ENCODE measurements at regions not wholly inside any gene's neighbourhood (a gene's known extent, or its start where the extent isn't known, plus 50 kb on each side); places are given as distances from the start of the nearest gene placed in this dataset.

GRCh38 chr16:64019339-64019738, 1102.5 kb downstream of the CDH11 start:
- Histone ChIP-seq H3K4me1 (no peaks in the 10 kb centered on the region), H3K9me3 (no peaks in the 10 kb centered on the region), H3K4me3 (ENCODE audit: low read depth, low read length) (no peak overlapping the region), H3K27me3 (no peaks in the 10 kb centered on the region), H3K36me3 (no peaks in the 10 kb centered on the region)
- DNase-seq, result no peak
- TF ChIP-seq CTCF (IDR thresholded peaks at IDR 0.05; ENCODE audit: low read depth, low read length), result no peak

- H3K4me3 ChIP-seq (ENCODE audit: low read depth, low read length), result no peak overlapping the region
- no peaks in the 10 kb centered on the region for H3K4me1 ChIP-seq
- TF ChIP-seq CTCF (IDR thresholded peaks at IDR 0.05; ENCODE audit: low read depth, low read length), result no peak
Measured at GRCh38 chr16:64017796-64018195, 1104.1 kb downstream of the CDH11 start.

GRCh38 chr16:64013856-64014255, 1108.0 kb downstream of the CDH11 start:
- Histone ChIP-seq H3K4me1 (no peaks in the 10 kb centered on the region), H3K36me3 (no peaks in the 10 kb centered on the region), H3K4me3 (ENCODE audit: low read depth, low read length) (no peak overlapping the region), H3K9me3 (no peaks in the 10 kb centered on the region), H3K27me3 (no peaks in the 10 kb centered on the region)
- DNase-seq, result no peak
- TF ChIP-seq CTCF (IDR thresholded peaks at IDR 0.05; ENCODE audit: low read depth, low read length), result no peak

More at GRCh38 chr16:64017796-64018195, 1104.1 kb downstream of the CDH11 start:
- DNase-seq, result no peak
- Histone ChIP-seq H3K36me3 (no peaks in the 10 kb centered on the region), H3K27me3 (no peaks in the 10 kb centered on the region), H3K9me3 (no peaks in the 10 kb centered on the region)

DNA sequence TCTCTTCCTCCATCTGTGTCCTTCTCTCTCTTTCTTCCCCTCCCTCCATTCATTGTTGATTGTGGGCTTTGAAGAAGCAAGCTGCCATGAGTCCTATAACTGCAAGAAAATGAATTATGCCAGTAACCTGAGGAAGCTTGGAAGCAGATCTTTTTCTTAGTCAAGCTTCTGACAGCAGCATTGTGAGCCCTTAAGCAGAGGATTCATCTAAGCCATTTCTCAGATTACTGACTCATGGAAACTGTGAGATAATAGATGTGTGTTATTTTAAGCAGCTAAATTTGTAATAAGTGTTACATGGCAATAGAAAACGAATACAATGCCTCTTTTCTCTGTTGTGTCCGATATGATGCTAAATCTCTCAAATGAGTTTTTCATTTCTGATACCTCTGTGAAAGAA, 1109.7 kb downstream of the CDH11 start:
- Histone ChIP-seq H3K4me3 (ENCODE audit: low read depth, low read length) (no peak overlapping the region), H3K9me3 (no peaks in the 10 kb centered on the region), H3K36me3 (no peaks in the 10 kb centered on the region), H3K27me3 (no peaks in the 10 kb centered on the region), H3K4me1 (no peaks in the 10 kb centered on the region)
- DNase-seq, result no peak
- TF ChIP-seq CTCF (IDR thresholded peaks at IDR 0.05; ENCODE audit: low read depth, low read length), result no peak

GRCh38 chr16:64011650-64012049, 1110.2 kb downstream of the CDH11 start:
- H3K9me3 ChIP-seq, result no peaks in the 10 kb centered on the region
- DNase-seq, result no peak
- no peaks in the 10 kb centered on the region for H3K4me1 ChIP-seq
- no peak overlapping the region for H3K4me3 ChIP-seq (ENCODE audit: low read depth, low read length)
- TF ChIP-seq CTCF (IDR thresholded peaks at IDR 0.05; ENCODE audit: low read depth, low read length), result no peak
- H3K36me3 ChIP-seq, result no peaks in the 10 kb centered on the region
- H3K27me3 ChIP-seq, result no peaks in the 10 kb centered on the region

GRCh38 chr16:64008131-64008530, 1113.7 kb downstream of the CDH11 start:
- Histone ChIP-seq H3K9me3 (no peaks in the 10 kb centered on the region), H3K27me3 (no peaks in the 10 kb centered on the region), H3K36me3 (no peaks in the 10 kb centered on the region), H3K4me3 (ENCODE audit: low read depth, low read length) (no peak overlapping the region), H3K4me1 (no peaks in the 10 kb centered on the region)
- DNase-seq, result no peak
- no peak for TF ChIP-seq CTCF (IDR thresholded peaks at IDR 0.05; ENCODE audit: low read depth, low read length)
